Stomach (tissue), 4 donors: ENCODE measurements at regions not wholly inside any gene's neighbourhood (a gene's known extent, or its start where the extent isn't known, plus 50 kb on each side); places are given as distances from the start of the nearest gene placed in this dataset.

Experiments
- EP300 ChIP-seq: sonication (generic); formaldehyde crosslinking; IDR thresholded peaks from one replicate; pipeline ENCODE4 v1.6.1; 2017; ENCODE audit warnings: antibody characterized with exemption
- POLR2A ChIP-seq, 4 donors: fragments of 450-650 bp; IDR thresholded peaks; one replicate each; pipeline ENCODE4 v1.6.1; 2016; ENCODE audit warnings: antibody characterized with exemption in 4 of 4, control low read depth in 2 of 4, mild to moderate bottlenecking in 1 of 4, moderate library complexity in 1 of 4
- POLR2AphosphoS5 ChIP-seq, 3 donors: sonication (generic); formaldehyde crosslinking; IDR thresholded peaks; one replicate each; pipeline ENCODE4 v1.6.1; 2016; ENCODE audit warnings: antibody characterized with exemption in 3 of 3
- TF ChIP-seq, protein P1 (sequence below), 7 experiments: fragments of 450-650 bp in 4 of 7; fragments of 200-600 bp in 3 of 7; sonication (generic) in 3 of 7; IDR thresholded peaks; one replicate each; pipeline ENCODE4 v1.5.1; 2016 to 2019; ENCODE audit warnings: antibody characterized with exemption in 7 of 7, control low read depth in 2 of 7, mild to moderate bottlenecking in 1 of 7

DNA sequence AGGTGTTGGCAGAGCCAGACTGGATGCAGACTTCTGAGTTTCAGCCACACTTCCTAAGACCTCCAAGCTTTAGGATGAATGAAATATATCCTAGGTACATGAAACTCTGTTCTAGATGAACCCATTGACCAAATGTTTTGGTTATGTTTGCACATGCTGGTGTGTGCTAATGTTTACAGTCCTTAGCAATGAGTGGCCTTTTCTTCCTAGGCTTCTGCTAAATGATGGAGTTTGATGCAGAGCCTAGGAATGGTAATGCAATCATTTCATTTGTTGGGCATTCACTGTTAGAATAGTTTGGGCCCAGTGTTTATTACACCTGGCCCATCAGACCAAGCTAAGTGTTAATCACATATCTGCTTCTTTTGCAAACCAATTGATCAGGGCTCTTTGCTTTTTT, 464.7 kb downstream of the MEIS1 start:
- TF ChIP-seq, protein P1, sequence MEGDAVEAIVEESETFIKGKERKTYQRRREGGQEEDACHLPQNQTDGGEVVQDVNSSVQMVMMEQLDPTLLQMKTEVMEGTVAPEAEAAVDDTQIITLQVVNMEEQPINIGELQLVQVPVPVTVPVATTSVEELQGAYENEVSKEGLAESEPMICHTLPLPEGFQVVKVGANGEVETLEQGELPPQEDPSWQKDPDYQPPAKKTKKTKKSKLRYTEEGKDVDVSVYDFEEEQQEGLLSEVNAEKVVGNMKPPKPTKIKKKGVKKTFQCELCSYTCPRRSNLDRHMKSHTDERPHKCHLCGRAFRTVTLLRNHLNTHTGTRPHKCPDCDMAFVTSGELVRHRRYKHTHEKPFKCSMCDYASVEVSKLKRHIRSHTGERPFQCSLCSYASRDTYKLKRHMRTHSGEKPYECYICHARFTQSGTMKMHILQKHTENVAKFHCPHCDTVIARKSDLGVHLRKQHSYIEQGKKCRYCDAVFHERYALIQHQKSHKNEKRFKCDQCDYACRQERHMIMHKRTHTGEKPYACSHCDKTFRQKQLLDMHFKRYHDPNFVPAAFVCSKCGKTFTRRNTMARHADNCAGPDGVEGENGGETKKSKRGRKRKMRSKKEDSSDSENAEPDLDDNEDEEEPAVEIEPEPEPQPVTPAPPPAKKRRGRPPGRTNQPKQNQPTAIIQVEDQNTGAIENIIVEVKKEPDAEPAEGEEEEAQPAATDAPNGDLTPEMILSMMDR (IDR thresholded peaks at IDR 0.05), result no peak
- TF ChIP-seq EP300 (no peak), POLR2A (IDR thresholded peaks at IDR 0.05) (no peak), POLR2AphosphoS5 (IDR thresholded peaks at IDR 0.05) (no peak)
